ENCODE measurements at regions not wholly inside any gene's neighbourhood (a gene's known extent, or its start where the extent isn't known, plus 50 kb on each side); places are given as distances from the start of the nearest gene placed in this dataset.

- ChIA-PET POLR2A (ENCODE audit: low non-redundant PET) (no interaction called here), CTCF (no interaction called here)
- DNase-seq (ENCODE audit: low spot score), result no peak
- H3K27ac ChIP-seq, result peak overlapping the region; percentile 98
- no peak for TF ChIP-seq CTCF (conservative IDR thresholded peaks at IDR 0.05; ENCODE audit: low read depth)
Measured at GRCh38 chr17:77462090-77462489, 321.3 kb downstream of the SEC14L1 start.

- POLR2A ChIA-PET (ENCODE audit: low non-redundant PET), result no interaction called here
Measured at GRCh38 chr17:77462553-77463497, 322.1 kb downstream of the SEC14L1 start.

GRCh38 chr17:77464988-77465357 lies 324.2 kb downstream of the SEC14L1 start:
- ChIA-PET POLR2A (ENCODE audit: low non-redundant PET) (no interaction called here), CTCF (no interaction called here)
- TF ChIP-seq CTCF (conservative IDR thresholded peaks at IDR 0.05; ENCODE audit: low read depth), result no peak
- peak overlapping the region; percentile 89 for H3K27ac ChIP-seq
- no peak for DNase-seq (ENCODE audit: low spot score)

More at GRCh38 chr17:77462553-77463497, 322.1 kb downstream of the SEC14L1 start:
- CTCF ChIA-PET, result no interaction called here
- no peak for DNase-seq (ENCODE audit: low spot score)
- no peak for TF ChIP-seq CTCF (conservative IDR thresholded peaks at IDR 0.05; ENCODE audit: low read depth)
- H3K27ac ChIP-seq, result peak overlapping the region; percentile 98

GRCh38 chr17:77465358-77466041 lies 324.7 kb downstream of the SEC14L1 start:
- no peak for TF ChIP-seq CTCF (conservative IDR thresholded peaks at IDR 0.05; ENCODE audit: low read depth)
- ChIA-PET POLR2A (ENCODE audit: low non-redundant PET) (no interaction called here), CTCF (no interaction called here)
- DNase-seq (ENCODE audit: low spot score), result no peak
- H3K27ac ChIP-seq, result peak overlapping the region; percentile 89

- ChIA-PET CTCF (no interaction called here), POLR2A (ENCODE audit: low non-redundant PET) (no interaction called here)
- no peak for TF ChIP-seq CTCF (conservative IDR thresholded peaks at IDR 0.05; ENCODE audit: low read depth)
- DNase-seq (ENCODE audit: low spot score), result no peak
- peak overlapping the region; percentile 89 for H3K27ac ChIP-seq
Measured at GRCh38 chr17:77466140-77466539, 325.4 kb downstream of the SEC14L1 start.

- no peak for DNase-seq (ENCODE audit: low spot score)
- ChIA-PET CTCF (interaction anchor here (0.7 kb wide), 1 partner anchor 64 kb away, joined by 4 read pairs; no protein-coding TSS in a partner anchor), POLR2A (ENCODE audit: low non-redundant PET) (no interaction called here)
- no peak for TF ChIP-seq CTCF (conservative IDR thresholded peaks at IDR 0.05; ENCODE audit: low read depth)
- H3K27ac ChIP-seq, result peak overlapping the region; percentile 89
Measured at GRCh38 chr17:77466596-77467223, 325.9 kb downstream of the SEC14L1 start.
